ENCODE measurements at regions not wholly inside any gene's neighbourhood (a gene's known extent, or its start where the extent isn't known, plus 50 kb on each side); places are given as distances from the start of the nearest gene placed in this dataset.
"Not testable (repeated sequence)": the region's sequence is repeated elsewhere in the genome, so short reads cannot be mapped to it uniquely, and the experiment has no call there.

DNA sequence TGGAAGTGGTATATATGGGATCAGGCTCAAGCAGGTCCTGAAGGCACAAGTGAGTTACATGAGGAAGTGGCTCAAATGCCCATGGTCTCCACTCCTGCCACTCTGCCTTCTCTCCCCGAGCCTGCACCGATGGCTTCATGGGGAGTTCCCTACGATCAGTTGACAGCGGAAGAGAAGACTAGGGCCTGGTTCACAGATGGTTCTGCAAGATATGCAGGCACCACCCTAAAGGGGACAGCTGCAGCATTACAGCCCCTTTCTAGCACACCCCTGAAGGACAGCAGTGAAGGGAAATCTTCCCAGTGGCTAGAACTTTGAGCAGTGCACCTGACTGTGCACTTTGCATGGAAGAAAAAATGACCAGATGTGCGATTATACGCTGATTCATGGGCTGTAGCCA is 95.3 kb downstream of the HOXA1 start:
- Histone ChIP-seq H2AFZ (ENCODE audit: low read depth, low read length) (no peak overlapping the region), H4K20me1 (ENCODE audit: insufficient read depth) (no peaks in the 10 kb centered on the region), H3F3A (ENCODE audit: insufficient read depth, low read length, poor library complexity, severe bottlenecking) (no peaks in the 10 kb centered on the region), H3K79me2 (replicated peaks; ENCODE audit: insufficient read depth, low read length) (no peaks in the 10 kb centered on the region), H3K9me3 (ENCODE audit: low read length) (no peaks in the 10 kb centered on the region), H3K4me2 (ENCODE audit: low read length) (no peak overlapping the region), H3K27ac (ENCODE audit: low read length) (no peak overlapping the region), H3K9me2 (ENCODE audit: insufficient read depth, low read length) (no peaks in the 10 kb centered on the region), H3K27me3 (ENCODE audit: insufficient read depth, low read depth, low read length) (no peaks in the 10 kb centered on the region), H3K9ac (ENCODE audit: low read length) (no peak overlapping the region), H3K36me3 (ENCODE audit: insufficient read depth, low read length) (no peaks in the 10 kb centered on the region), H3K4me3 (ENCODE audit: low read length) (no peak overlapping the region)
- TF ChIP-seq EZH2 (IDR thresholded peaks at IDR 0.05; ENCODE audit: borderline replicate concordance, insufficient read depth, low read length, poor library complexity, severe bottlenecking) (no peak), SMC3 (conservative IDR thresholded peaks at IDR 0.05; ENCODE audit: poor library complexity) (no peak), RAD21 (conservative IDR thresholded peaks at IDR 0.05) (no peak), EP300 (conservative IDR thresholded peaks at IDR 0.05; ENCODE audit: poor library complexity, severe bottlenecking) (no peak), POLR2AphosphoS5 (IDR thresholded peaks at IDR 0.05) (no peak), TAF1 (IDR thresholded peaks at IDR 0.05; ENCODE audit: low read depth) (no peak), MXI1 (conservative IDR thresholded peaks at IDR 0.05; ENCODE audit: poor library complexity, severe bottlenecking) (no peak)
- TF ChIP-seq, protein P1, sequence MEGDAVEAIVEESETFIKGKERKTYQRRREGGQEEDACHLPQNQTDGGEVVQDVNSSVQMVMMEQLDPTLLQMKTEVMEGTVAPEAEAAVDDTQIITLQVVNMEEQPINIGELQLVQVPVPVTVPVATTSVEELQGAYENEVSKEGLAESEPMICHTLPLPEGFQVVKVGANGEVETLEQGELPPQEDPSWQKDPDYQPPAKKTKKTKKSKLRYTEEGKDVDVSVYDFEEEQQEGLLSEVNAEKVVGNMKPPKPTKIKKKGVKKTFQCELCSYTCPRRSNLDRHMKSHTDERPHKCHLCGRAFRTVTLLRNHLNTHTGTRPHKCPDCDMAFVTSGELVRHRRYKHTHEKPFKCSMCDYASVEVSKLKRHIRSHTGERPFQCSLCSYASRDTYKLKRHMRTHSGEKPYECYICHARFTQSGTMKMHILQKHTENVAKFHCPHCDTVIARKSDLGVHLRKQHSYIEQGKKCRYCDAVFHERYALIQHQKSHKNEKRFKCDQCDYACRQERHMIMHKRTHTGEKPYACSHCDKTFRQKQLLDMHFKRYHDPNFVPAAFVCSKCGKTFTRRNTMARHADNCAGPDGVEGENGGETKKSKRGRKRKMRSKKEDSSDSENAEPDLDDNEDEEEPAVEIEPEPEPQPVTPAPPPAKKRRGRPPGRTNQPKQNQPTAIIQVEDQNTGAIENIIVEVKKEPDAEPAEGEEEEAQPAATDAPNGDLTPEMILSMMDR (IDR thresholded peaks at IDR 0.05; ENCODE audit: poor library complexity, severe bottlenecking) = no peak
- TF ChIP-seq, protein P2, sequence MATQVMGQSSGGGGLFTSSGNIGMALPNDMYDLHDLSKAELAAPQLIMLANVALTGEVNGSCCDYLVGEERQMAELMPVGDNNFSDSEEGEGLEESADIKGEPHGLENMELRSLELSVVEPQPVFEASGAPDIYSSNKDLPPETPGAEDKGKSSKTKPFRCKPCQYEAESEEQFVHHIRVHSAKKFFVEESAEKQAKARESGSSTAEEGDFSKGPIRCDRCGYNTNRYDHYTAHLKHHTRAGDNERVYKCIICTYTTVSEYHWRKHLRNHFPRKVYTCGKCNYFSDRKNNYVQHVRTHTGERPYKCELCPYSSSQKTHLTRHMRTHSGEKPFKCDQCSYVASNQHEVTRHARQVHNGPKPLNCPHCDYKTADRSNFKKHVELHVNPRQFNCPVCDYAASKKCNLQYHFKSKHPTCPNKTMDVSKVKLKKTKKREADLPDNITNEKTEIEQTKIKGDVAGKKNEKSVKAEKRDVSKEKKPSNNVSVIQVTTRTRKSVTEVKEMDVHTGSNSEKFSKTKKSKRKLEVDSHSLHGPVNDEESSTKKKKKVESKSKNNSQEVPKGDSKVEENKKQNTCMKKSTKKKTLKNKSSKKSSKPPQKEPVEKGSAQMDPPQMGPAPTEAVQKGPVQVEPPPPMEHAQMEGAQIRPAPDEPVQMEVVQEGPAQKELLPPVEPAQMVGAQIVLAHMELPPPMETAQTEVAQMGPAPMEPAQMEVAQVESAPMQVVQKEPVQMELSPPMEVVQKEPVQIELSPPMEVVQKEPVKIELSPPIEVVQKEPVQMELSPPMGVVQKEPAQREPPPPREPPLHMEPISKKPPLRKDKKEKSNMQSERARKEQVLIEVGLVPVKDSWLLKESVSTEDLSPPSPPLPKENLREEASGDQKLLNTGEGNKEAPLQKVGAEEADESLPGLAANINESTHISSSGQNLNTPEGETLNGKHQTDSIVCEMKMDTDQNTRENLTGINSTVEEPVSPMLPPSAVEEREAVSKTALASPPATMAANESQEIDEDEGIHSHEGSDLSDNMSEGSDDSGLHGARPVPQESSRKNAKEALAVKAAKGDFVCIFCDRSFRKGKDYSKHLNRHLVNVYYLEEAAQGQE (IDR thresholded peaks at IDR 0.05; ENCODE audit: borderline replicate concordance) = no peak

DNA sequence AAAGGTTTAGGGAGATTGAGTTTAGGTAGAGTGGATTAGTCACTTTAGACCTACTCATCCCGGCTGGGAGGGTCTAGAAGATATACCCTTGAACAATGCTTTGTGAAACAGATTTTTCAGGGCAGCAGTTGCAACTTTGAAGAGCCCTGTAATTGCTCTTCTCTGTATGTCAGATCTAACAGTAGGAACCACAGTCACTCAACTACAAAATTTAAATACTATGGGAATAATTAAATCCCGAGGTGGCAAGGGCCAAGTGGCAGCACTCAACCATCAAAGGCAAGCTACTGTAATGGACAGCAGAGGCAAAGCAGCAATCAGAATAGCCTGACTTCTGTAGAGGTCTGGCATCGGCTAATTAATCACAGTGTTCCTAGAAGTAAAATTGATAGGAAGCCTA is 97.5 kb downstream of the HOXA1 start:
- H3F3A ChIP-seq (ENCODE audit: insufficient read depth, low read length, poor library complexity, severe bottlenecking); H3K36me3 ChIP-seq (ENCODE audit: insufficient read depth, low read length); H3K9me3 ChIP-seq (ENCODE audit: low read length); H2AFZ ChIP-seq (ENCODE audit: low read depth, low read length); H3K4me2 ChIP-seq (ENCODE audit: low read length); H3K9ac ChIP-seq (ENCODE audit: low read length); H3K79me2 ChIP-seq (replicated peaks; ENCODE audit: insufficient read depth, low read length); H3K27ac ChIP-seq (ENCODE audit: low read length); H3K27me3 ChIP-seq (ENCODE audit: insufficient read depth, low read depth, low read length); H4K20me1 ChIP-seq (ENCODE audit: insufficient read depth); H3K9me2 ChIP-seq (ENCODE audit: insufficient read depth, low read length); H3K4me3 ChIP-seq (ENCODE audit: low read length): not testable (repeated sequence)

DNA sequence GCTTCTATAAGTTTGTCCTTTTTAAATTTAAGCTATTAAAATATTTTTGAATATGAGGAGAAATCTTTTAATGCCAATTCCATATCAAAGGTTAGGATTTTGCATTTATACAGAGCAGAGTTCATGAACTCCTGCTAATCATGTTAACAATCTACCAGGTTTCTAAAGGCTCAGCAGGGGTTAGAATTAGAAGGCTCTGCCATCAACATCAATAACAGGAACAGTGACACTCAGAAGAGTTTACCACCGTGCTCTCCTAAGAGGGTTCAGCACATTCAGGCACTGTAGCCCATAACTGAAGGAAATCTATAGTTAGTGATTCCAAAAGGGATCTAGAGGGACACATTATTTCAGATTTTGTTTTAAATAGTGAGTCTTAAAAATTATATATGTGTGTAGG is 100.1 kb downstream of the HOXA1 start:
- no peaks in the 10 kb centered on the region for H4K20me1 ChIP-seq (ENCODE audit: insufficient read depth)
- H2AFZ ChIP-seq (ENCODE audit: low read depth, low read length) = no peak overlapping the region
- H3F3A ChIP-seq (ENCODE audit: insufficient read depth, low read length, poor library complexity, severe bottlenecking) = no peaks in the 10 kb centered on the region
- H3K4me2 ChIP-seq (ENCODE audit: low read length) = no peak overlapping the region
- H3K27ac ChIP-seq (ENCODE audit: low read length) = no peak overlapping the region
- no peak overlapping the region for H3K4me3 ChIP-seq (ENCODE audit: low read length)
- no peak for TF ChIP-seq EP300 (conservative IDR thresholded peaks at IDR 0.05; ENCODE audit: poor library complexity, severe bottlenecking)
- H3K36me3 ChIP-seq (ENCODE audit: insufficient read depth, low read length) = no peaks in the 10 kb centered on the region
- no peaks in the 10 kb centered on the region for H3K27me3 ChIP-seq (ENCODE audit: insufficient read depth, low read depth, low read length)
- no peak overlapping the region for H3K9ac ChIP-seq (ENCODE audit: low read length)
- no peaks in the 10 kb centered on the region for H3K9me2 ChIP-seq (ENCODE audit: insufficient read depth, low read length)
- H3K79me2 ChIP-seq (replicated peaks; ENCODE audit: insufficient read depth, low read length) = no peaks in the 10 kb centered on the region
- no peaks in the 10 kb centered on the region for H3K9me3 ChIP-seq (ENCODE audit: low read length)
